CD4-positive, alpha-beta T cell treated with Interleukin-6 at 100 ng/mL for 8 hours (primary cell): ENCODE measurements at regions not wholly inside any gene's neighbourhood (a gene's known extent, or its start where the extent isn't known, plus 50 kb on each side); places are given as distances from the start of the nearest gene placed in this dataset.
"Not testable (repeated sequence)": the region's sequence is repeated elsewhere in the genome, so short reads cannot be mapped to it uniquely, and the experiment has no call there.

Experiments
- DNase-seq: peaks from one replicate; pipeline ENCODE4 v3.0.0-alpha.2; 2020; ENCODE audit warnings: mixed read lengths, low spot score

DNA sequence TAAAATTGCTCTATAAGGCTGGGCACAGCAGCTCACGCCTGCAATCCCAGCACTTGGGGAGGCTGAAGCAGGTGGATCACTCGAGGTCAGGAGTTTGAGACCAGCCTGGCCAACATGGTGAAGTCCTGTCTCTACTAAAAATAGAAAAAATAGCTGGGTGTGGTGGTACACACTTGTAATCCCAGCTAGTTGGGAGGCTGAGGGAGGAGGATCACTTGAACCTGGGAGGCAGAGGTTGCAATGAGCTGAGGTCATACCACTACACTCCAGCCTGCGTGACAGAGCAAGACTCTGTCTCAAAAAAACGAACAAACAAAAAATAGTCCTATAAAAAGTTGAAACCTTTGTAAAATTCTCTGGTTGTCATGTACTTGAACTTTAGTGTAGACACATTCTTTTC, 93.0 kb upstream of the KIF26B start:
- not testable (repeated sequence) for DNase-seq

DNA sequence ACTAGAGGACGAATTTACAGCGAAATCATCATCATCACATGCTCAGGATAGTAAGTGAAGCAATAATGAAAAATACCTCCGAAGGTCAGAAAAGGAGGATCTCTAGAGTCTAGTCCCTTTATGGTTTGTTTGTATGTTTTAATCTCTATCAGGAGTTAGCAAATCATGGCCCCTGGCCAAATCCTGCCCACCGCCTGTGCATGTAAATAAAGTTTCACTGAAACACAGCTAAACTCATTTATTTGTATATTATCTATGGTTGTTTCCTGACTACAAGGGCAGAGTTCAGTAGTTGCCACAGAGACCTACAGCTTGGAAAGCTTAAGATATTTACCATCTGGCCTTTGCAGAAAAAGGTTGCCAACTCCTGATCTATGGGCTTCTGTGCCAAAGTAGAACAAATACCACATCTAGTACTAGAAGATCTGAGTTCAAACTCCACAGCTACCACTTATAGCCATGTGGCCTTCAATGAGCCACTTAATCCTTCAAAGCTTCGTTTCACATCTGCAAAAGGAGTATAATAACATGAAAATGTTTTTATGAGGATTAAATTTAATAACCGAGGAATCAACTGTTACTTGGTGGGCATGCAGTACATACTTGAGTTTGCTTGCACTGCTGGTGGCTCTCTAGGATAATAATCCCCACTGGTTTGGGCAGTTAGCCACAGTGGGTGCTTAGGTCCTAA, 94.0 kb upstream of the KIF26B start:
- no peak for DNase-seq

DNA sequence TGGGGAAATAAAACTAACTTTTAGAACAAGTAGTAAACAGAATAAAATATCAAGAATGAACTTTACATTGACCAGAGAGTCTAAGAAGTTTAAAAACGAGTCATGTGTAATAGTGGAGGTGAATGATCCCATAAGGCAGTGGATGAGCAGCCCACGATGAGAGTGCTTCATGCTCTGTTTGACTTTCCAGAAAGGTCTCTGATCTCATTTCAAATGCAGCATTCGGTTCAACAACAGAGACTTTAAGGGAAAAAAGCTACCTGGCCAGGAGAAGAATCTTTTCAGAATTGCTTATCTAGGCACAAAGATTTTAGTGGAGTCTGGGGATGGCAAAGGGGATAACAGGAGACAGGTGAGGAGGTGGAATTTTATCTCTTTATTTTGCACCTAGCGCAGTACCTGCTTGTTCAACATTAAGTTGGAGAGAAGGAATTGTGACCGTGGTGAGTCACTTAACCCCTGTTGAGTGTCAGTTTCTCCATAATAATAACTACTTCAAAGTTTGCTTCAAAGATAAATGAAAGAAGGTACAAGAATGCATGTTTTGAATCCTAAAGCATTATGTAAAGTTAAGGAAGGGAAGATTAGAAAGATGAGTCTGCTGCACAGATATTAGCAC, 94.9 kb upstream of the KIF26B start:
- DNase-seq: no peak

DNA sequence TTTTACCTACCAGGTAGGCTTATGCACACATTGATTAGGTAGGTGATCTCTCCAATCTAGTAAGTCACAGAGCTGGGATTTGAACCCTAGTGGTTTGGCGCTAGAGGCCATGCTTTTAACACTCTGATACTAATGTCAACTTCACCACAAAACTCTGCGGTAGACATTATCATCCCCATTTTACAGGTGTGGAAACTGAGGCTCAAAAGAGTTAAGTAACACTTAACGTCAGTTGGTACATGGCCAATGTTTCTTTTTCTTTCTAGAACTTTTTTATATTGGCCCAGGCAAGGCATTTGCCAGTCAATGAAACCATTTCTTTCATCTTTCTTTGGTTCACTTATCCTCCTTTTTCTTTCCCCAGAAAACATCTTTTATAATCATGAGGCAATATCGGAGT, 95.9 kb upstream of the KIF26B start:
- DNase-seq: no peak

DNA sequence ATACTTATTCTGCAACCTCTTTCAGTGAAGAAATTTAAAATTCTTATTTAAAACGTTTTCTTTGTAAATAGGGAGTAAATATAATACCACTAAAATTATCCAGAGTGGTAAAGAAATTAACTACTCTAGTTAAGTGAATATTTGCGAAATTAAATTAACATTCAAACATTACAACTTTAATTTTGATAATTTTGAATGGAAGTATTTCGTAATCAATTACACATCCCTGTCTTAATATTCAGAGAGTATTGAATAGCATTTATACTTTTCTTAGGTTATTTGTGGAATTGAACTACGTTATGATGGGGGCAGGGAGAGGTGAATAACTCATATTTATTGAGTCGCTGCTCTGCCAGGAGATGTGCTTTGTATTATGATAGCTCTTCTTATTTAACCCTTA, 96.3 kb upstream of the KIF26B start:
- no peak for DNase-seq

DNA sequence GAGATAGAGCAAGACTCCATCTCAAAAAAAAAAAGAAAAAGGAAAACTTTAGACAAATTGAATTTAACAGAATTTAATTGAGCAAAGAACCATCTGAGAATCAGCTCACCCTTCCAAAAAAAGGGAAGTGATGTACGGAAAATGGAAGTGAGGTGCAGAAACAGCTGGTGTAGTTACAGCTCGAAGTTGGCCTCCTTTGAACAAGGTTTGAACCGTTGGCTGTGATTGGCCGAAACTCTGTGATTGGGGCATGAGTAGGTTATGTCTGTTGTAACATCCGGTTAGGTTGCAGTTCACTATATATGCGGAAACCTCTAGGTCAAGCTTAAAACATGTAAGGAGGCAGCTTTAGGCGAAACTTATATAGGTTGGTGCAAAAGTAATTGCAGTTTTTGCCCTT, 97.9 kb upstream of the KIF26B start:
- DNase-seq: no peak

DNA sequence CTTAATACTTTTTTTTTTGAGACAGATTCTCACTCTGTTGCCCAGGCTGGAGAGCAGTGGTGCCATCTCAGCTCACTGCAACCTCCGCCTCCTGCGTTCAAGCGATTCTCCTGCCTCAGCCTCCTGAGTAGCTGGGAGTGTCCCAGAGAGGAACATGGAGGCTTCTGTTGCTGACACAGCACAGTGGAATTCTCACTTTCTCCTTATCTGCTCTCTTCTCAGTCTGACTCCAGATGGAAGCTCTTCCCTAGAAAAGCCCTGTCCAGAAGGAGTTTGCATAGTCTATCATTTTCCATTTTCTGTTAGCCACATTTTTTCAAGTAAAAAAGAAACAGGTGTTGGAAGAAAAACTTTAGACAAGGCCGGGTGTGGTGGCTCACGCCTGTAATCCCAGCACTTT, 98.5 kb upstream of the KIF26B start:
- not testable (repeated sequence) for DNase-seq

DNA sequence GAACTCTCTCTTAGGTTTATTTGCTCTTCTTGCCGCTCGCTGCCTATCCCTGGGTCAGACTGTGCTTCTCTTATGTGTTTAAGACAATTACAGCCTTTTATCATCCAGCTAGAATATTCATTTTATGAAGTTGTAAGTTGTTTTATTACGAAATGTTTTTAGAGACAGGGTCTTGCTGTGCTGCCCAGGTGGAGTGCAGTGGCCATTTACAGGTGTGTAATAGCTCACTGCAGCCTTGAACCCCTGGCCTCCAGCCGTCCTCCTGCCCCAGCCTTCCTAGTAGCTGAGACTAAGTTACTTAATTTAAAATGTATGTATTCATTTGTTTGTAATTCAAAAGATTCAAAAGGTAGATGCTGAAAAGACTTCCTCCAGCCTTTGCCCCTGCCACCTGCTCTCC, 99.0 kb upstream of the KIF26B start:
- no peak for DNase-seq

DNA sequence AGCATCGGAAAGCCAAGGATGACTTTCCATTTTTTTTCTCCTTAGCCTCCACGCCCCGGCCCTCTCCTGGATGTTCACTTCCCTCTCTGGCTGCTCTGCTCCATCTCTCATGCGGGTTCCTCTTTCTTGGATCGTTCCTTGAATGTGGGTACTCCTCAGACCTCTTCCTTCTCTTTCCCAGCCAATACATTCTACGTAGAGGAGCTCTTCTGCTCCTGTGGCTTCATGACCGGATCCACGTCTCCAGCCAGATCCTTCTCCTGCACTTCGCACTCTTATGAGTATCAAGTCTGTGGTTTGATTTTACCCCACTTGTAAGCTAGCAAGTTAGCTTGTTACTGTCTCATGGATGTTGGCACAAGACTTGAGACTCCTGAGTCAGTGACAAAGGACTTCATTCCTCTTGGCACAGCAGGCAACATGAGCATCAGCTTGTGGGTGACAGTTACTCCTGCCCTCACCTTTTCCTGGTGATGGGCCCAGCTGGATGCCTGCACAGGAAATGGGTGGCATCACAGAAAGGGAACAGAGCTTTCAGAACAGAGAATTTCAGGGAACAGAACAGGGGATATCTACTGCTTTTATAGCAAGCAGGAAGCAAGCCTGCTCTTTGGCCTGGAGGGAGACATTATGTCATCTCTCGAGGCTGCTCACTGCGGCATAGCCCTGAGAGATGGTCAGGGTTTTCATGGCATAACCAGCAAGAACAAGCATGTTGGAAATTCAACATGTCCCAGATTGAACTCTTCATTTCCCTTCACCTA, 100.1 kb upstream of the KIF26B start:
- no peak for DNase-seq

DNA sequence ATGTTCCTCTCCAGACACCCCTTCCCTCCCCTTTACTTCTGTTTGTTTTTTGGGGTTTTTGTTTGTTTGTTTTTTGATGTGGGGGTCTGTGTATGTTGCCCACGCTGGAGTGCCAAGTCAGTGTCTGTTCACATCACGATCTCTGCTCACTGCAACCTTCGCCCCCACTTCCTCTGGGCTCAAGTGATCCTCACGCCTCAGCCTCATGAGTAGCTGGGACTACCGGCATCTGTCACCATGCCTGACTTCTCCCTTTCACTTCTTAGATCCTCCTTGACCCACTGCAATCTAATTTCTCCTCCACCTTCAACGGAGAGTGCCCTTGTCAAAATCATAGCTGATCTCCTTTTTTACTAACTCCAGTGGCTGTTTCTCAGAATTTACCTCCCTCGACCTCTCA, 100.7 kb upstream of the KIF26B start:
- no peak for DNase-seq

DNA sequence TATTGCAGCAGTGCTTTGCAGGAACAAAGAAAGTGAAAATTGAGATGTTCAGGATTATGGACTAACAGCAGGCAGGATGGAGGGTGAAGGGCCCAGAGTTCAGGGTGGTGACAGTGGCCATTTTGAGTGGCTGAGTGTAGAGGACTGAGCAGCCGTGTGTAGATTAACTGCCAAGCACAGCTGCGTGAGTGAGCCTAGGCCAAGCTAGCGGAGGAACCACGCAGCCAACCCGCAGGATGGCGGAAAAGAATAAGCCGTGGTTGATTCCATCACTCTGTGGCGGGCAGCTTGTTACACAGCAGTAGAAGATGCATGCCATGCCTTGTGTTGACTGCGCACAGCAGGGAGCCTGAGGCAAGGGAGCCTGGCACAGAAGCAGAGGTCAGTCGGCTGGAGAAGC, 102.5 kb upstream of the KIF26B start:
- no peak for DNase-seq

DNA sequence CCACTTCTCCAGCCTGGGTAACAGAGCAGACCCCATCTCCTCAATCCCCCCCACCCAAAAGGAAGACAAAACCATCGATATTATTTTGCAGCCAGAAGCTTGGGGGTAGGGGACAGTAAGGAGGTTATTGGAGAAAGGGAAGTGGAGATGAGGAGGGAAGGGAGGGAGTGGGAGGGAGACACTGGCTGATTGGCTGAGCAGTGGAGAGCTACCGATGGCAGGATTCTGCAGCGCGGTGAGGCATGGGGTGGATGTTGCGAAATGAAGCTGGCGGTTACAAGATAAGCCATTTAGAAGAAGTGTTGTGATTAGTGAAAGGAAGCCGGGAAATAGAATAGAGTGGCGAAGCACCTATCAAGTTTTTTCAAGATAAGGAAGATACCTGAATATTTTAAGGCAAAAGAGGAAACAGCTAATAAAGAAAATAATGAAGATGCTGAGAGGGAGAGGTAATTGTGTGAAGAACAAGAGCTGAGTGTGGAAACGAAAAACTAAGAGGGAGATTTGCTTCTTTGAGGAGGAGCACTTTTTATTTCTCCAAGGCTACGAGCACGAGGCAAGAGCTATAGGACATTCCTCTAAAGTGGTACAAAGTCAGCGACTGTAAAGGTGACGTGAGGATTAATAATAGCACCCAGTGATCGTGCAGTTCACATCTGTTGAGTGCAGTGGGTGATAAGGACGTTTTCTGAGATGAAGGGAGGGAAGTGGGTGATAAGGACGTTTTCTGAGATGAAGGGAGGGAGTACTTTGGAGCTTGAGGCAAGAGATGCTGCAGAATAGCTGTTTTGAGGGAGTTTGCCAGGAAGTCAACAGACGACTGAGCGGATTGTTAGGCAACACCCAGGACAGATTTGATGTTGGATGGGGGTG, 103.2 kb upstream of the KIF26B start:
- no peak for DNase-seq

DNA sequence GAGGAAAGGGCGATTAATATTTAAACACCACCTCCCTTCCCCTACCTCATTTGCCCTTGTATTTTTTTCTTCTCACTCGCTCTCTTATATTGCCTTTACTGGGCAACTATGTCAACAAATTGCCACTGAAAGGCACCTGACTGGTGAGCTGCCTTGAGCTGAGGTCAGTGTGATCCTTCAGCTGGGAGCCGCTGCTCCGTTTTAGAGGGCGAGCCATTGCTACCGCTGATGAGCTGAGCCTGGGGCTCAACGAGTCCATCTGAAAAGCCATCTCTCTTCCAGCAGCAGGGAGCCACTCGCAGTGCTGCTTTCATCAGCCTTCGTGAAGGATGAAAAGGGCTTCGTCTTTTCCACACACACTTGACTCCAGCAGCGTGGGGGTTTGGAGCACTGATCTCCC, 108.0 kb upstream of the KIF26B start:
- DNase-seq: no peak

DNA sequence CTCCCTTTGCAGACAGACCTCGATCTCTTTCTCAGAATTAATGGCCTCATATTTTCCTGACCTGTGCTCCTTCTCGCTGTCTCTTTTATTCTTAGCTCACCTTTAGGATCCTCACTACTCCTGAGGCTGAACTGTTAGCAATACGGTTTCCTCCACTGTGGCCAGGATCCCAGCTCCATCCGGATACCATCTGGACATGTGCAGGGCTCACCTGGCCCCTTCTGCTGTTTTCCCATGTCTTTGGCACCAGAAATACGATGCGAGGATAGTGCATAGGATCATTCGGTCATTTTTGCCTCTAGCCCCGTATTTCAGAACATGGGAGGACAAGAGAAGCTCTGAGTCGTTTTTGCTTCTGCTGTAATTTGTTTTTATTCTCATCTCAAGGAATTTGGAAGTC, 108.5 kb upstream of the KIF26B start:
- no peak for DNase-seq

DNA sequence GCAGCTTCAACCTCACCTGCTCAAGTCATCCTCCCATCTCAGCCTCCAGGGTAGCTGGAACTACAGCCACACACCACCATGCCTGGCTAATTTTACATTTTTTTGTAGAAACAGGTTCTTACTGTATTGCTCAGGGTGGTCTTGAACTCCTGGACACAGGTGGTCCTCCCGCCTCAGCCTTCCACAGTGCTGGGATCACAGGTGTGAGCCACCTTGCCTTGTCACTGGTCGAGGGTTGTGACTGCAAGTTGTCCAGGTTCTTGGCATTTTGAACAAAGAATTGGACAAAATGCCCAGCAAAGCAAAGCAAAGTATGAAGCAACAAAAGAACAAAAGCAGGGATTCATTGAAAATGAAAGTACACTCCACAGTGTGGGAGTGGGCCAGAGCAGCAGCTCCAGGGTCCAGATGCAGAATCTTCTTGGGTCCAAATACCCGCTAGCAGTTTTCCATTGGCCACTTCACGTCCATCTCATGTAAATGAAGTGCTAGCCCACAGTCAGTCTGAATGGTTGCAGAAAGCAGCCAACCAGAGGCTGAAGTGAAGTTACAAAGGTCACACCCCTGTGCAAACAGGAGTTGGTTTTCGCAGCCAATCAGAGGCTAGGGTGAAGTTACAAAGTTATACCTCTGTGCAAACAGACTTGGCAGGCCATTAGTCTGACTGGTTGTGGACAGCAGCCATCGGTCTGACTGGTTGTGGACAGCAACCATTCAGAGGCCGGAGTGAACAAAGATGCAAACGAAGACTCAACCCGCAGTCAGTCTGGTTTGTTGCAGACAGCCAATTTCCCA, 109.5 kb upstream of the KIF26B start:
- DNase-seq: no peak

DNA sequence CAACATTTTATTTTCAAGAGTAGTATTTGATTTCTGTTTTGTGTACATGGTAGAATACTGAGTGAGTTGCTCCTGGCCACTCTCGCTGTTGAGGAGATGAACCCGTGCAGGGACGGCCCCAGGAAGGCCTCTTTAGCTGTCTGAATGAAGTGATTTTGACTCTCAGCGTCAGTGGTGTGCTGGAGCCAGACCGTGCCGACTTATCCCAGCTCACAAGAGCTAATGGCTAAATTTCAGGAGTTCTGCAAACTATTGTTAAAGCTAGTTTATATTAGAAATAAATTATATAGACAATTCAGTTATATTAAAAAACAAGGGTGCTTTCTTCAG, 111.2 kb upstream of the KIF26B start:
- no peak for DNase-seq

DNA sequence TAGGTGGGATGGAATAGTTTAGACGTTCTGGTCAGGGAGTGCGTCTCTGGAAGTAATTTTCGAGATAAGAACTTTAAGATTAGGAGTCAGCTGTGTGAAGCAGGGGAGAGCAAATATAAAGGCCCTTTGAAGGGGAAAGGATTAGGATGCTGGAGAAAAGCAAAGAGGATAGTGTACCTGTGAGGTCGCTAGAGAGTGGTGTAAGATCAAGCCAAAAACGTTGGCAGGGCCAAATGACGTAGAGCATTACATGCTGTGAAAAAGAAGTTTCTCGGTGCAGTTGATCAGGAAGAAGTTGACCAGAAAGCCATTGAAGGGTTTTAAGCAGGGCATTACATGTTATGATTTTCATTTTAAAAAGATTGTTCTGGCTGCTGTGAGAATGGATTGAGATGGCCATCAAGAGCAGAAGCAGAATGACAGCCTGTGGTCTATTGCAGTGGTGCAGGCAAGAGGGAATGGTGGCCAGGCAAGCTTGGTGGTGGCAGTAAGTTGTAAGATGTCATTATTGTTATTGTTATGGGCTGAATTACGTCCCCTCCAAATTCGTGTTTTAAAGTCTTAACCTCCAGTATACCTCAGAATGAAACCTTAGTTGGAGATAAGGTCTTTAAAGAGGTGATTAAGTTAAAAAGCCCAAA, 113.6 kb upstream of the KIF26B start:
- no peak for DNase-seq

DNA sequence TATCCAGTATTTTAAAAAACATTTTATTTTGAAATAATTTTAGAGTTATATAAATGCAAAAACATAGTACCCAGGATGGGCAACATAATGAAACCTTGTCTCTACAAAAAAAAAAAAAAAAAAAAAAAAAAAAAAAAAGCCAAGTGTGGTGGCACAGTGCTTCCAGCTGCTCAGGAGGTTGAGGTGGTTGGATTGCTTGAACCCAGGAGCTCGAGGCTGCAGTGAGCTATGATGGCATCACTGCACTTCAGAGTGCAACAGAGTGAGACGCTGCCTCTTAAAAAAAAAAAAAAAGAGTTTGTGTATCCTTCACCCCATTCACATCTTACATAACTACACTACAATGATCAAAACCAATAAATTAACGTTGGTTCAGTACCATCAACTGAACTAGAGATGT, 115.6 kb upstream of the KIF26B start:
- DNase-seq: no peak

DNA sequence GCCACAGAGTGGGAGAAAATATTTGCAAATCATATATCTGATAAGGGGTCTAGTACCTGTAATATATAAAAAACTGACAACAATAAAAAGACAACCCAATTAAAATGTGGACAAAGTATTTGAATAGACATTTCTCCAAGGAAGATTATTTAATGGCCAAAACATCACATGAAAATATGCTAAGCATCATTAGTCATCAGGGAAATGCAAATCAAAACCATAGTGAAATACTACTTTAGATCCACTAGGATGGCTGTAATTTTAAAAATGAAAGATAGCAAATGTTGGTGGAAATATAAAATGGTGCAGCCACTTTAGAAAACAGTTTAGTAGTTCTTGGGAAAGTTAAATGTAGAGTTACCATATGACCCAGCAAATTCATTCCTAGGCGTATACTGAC, 118.7 kb upstream of the KIF26B start:
- DNase-seq: no peak

DNA sequence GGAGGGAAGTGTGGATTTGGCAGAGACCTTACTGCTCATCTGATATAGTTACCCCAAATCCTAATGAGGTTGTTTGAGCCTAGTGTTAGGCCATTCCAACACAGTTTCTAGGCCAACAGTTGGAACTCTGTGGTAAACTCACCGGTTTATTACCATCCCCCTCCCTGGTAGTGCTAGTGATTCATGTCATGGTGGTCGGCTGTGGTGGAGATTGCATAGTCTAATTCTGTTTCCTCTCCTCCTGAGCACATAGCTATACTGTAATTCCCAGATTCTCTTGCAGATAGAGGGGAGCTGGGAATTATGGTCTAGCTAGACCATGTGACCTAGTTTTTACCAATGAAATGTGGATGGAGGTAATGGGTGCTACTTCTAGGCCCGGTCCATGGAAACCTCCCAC, 123.7 kb upstream of the KIF26B start:
- no peak for DNase-seq

DNA sequence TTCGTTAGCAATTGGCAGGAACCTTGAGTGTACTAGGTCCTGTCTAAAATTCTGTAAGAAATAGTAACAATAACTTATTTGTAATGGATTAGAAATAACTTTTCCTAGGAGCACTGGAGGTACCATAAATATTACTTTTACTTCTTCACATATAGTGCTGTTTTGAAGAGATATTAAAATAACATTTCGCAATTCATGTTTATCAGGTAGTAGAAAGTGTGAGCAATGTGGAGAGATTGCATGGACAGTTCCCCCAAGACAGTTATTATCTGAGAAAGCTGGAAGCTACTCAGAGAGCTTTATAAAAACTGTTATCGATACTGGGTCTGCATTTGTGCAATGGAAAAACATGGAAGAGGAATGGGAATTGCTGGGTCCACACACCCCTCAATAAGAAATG, 128.5 kb upstream of the KIF26B start:
- DNase-seq: no peak
